Suppressor macrophage (primary cell): ENCODE measurements at regions not wholly inside any gene's neighbourhood (a gene's known extent, or its start where the extent isn't known, plus 50 kb on each side); places are given as distances from the start of the nearest gene placed in this dataset.
"Not testable (repeated sequence)": the region's sequence is repeated elsewhere in the genome, so short reads cannot be mapped to it uniquely, and the experiment has no call there.

Experiments used
- DNase-seq, 4 experiments: peaks; one replicate each; pipeline ENCODE4 v3.0.0-alpha.2; 2020 to 2022

DNA sequence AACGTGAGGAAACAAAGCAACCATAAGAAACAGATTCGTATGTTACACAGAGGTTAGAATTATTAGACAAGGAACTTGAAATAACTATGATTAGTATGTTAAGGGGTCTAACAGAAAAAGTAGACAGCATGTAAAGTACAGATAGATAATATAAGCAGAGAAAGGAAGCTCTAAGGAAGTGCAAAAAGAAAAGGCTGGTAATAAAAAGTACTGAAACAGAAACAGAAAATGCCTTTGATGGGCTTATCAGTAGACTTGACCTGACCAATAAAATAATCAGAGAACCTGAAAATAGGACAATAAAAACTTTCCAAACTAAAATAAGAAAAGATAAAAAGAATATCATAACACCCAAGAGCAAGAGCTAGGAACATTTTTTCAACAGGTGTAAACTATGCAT lies 225.8 kb downstream of the RND3 start:
- DNase-seq, result no peak

- DNase-seq, result no peak
These were observed 226.8 kb downstream of the RND3 start for GRCh38 chr2:150260636-150261035.

DNA sequence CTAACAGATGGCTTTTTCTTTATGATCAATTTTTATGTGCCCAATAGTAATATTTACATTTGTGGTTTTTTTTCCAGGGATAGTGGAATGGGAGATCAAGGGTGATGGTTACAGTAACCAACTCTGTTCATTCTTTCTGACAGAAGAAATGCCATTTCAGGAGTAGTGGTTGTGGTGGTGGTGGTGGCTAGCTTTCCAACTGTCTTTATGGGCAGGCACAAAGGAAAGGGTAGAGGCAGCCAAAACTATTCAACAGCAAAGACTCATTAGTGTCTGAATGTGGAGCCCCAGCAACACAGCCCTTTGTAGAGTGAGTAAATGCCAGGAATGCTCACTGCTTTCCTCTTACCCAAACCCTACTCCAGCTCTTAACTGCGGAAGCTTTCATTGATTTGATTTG lies 227.7 kb downstream of the RND3 start:
- no peak for DNase-seq

DNA sequence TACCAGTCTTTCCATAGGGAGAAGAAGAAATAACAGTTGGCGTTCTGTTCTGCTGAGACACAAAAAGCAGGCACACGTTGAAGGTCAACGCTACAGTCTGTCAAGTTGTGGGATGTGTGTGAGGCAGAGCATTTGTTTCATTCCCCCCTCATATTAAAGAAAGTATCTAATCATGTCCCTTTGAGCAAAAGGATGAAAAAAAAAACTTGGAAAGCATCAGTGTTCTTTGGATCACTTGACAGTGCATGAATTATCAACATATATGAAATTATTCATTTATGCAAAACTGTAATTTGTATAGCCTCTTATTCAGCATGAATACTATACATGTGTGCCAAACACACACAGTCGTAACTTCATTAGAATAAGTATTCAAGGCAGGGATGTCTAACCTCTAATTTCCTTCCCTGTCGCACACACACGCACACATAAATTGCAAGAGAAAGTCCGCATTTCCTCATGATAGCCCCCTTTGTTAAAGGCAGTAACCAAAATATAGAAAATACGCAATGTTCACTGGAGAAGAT lies 228.6 kb downstream of the RND3 start:
- no peak for DNase-seq

GRCh38 chr2:150256736-150257135 lies 230.7 kb downstream of the RND3 start:
- DNase-seq, result no peak

DNA sequence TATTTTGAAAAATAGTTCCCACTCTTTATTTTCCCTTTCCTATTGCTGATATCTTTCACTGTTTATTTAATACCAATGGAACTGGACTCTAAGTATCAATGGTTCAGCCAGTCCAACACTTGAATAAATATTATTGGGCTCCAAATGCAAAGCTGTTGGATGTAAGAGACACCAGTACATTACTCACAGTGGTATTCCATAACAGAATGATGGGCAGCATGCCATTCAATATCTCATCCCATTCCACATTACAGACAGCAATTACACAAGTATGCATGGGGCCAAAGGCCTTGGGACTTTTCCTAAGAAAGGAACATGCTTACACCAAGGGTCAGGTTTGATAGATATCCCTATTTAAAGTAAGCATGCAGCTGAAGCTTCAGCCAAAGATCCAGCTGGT lies 231.9 kb downstream of the RND3 start:
- no peak for DNase-seq

DNA sequence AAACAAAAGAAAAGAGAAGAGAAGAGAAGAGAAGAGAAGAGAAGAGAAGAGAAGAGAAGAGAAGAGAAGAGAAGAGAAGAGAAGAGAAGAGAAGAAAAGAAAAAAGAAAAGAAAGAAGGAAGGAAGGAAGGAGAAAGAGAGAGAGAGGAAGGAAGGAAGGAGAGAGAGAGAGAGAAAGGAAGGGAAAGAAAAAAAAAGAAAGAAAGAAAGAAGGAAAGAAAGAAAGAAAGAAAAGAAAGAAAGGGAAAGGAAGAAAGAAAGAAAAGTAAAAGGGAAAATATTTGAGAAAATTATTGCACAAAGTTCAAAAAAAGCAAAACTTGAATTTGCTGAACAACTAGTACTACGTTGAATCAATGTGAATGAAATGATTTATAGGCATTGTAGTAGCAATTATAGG lies 237.7 kb downstream of the RND3 start:
- DNase-seq, result not testable (repeated sequence)

DNA sequence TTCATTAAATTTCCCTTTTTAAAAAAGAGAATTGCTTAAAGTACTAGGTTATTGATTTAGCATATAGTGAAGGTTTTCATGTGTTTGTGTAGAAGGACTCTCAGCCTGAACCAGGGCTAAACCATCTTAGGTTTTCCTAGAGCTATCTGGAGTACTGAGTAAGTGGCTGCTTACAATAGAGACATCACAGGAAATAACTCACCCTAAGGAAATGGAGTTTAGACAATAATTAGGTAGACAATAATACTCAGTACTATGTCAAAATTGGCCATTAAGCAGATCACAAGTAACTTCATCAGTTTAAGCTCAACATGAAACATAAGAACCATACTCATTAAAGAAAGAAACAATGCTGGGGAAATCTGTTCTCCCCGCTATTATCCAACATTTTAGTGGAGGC lies 240.0 kb downstream of the RND3 start:
- DNase-seq, result no peak

GRCh38 chr2:150234787-150235446 lies 252.6 kb downstream of the RND3 start:
- no peak for DNase-seq

- DNase-seq, result no peak
These were observed 254.6 kb downstream of the RND3 start for GRCh38 chr2:150232871-150233270.

GRCh38 chr2:150232321-150232720 lies 255.1 kb downstream of the RND3 start:
- DNase-seq, result no peak

DNA sequence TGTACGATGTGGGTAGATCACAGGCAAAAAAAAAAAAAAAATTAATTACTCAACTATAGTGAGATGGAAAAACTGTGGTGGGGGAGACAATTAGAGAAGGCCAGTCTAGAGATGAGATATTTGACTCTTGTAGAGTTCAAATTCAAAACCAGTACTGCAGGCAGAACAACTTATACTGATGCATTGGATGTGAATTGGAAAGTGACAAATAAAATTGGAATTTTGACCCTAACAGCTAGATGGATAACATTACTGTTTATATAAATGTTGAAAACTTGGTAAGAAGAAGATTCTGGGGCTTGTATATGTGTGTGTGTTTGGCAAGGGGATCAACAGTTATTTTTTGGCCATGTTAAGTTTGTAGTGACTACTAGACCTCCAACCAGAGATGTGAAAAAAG lies 256.9 kb downstream of the RND3 start:
- DNase-seq, result no peak

- no peak for DNase-seq
These were observed 257.5 kb downstream of the RND3 start for GRCh38 chr2:150230004-150230403.

GRCh38 chr2:150228936-150229335 lies 258.5 kb downstream of the RND3 start:
- DNase-seq, result no peak

GRCh38 chr2:150225030-150225429 lies 262.4 kb downstream of the RND3 start:
- DNase-seq, result no peak

DNA sequence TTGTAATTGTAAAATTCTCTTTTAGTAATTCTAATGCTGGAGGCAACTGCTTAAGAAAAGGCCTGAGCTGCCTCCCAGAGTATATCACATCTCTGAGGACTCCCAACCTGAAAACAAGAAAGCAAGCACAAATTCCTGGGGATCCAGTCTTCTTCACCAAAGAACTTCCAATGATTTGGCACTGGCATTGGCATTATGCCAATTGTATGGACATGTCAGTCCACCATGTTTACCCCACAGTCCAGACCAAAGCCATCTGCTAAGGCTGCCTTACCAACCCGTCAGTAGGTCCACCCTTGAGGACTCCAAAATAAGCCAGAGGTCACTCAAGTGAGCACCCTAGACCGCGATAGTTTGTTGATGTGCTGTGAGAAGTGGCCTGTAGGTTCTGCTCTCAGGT lies 263.1 kb downstream of the RND3 start:
- DNase-seq, result no peak

DNA sequence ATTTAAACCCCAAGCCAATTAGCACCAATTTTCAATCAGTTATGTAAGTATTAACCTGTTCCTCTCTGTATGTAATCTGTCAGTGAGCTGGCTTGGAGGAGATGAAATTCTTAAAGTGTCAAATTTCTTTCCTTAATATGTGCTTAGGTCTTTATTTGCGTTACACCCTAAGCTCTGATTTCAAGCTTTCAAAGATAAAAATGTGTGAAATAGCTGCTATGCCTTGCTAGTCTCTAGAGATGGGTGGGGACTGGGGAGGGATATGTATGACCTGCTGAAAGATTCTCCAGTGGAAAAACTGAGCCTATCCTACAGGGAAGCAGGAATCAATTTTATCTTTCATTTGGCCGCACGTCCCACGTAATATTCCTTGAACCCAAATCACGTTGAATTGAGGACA lies 264.5 kb downstream of the RND3 start:
- DNase-seq, result no peak

DNA sequence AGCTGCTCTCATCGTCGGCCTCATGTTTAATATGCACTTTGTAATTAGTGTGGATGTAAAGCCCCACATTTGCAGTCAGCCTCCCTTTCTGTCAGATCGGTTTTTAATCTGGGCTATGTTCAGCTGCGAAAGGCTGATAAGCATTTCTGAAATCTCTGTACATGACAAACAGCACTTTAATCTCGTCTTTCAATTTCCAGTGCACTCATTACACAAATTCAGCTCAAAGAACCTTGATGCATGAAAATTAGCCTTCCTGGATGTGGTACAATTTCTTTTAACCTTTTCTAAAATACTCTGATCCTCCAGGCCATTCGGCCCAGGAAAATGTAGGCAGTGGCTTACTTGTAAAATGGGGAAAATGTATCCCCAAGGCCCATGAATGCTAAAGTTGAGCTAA lies 265.1 kb downstream of the RND3 start:
- DNase-seq, result no peak

DNA sequence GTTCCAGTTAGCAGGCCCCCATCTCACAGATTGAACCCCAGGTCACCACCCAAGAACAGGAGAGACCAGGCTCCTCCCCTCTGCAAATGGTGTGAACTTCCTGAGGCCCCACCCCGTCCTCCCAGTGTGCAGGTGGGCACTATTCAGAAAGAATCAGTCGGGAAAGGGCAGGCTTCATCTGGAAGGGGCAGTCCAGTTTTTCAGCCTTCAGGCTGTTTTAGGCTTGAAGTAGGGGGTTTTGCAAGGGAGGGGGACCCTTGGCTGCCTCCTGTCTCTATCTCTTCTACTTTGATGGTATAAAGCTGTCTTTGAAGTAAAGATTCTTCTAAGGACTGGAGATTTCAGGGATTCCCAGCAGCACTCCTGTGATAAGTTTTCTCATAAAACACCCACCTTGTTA lies 267.6 kb downstream of the RND3 start:
- DNase-seq, result no peak

- DNase-seq, result no peak
These were observed 272.4 kb downstream of the RND3 start for GRCh38 chr2:150215041-150215440.

- DNase-seq, result no peak
These were observed 272.8 kb downstream of the RND3 start for GRCh38 chr2:150214626-150215025.

GRCh38 chr2:150212722-150213171 lies 274.7 kb downstream of the RND3 start:
- no peak for DNase-seq

GRCh38 chr2:150211164-150211631 lies 276.3 kb downstream of the RND3 start:
- no peak for DNase-seq

DNA sequence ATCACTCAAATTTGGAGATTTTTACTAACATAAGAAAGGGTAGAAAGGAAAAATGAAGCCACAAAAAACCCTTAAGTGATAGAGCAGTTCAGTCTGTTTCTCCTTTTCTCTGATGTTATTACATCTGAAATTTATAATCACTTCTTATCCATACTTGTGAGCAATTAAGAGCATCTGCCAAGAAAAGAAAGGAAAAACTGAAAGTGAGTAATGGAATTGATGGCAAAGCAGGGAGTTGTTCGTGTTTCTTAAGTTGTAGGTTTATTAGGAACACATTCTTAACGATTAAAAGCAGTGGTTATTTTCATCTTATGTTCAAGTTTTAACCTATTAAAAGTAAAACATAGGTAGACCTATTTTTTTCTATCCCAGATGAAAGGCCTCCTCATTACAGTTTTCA lies 277.7 kb downstream of the RND3 start:
- no peak for DNase-seq

DNA sequence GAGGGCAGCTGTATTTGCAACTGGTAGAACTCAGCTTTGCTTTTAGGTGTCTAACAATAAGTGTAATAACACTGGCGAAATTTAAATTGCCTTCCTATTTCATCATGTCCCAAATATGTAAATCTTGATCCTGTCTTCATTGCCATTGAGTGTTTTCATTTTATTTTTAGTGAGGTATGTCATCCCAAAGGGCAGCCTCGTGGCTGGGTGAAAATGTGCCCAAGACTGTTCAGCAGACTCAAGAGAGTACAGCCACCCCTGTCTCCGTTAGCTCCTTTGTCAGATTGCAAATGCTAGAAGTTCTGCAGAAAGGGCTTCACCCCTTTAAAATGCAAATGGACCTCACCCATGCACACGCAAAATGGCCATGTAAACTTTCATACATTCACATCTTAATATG lies 278.8 kb downstream of the RND3 start:
- DNase-seq, result no peak
